ENCODE measurements at regions not wholly inside any gene's neighbourhood (a gene's known extent, or its start where the extent isn't known, plus 50 kb on each side); places are given as distances from the start of the nearest gene placed in this dataset.

GRCh38 chr14:101112351-101113107, 209.0 kb upstream of the RTL1 start:
- Histone ChIP-seq H3K4me3 (ENCODE audit: low read length) (no peak overlapping the region), H3K9ac (ENCODE audit: low read length) (no peak overlapping the region), H3K27ac (ENCODE audit: low read depth, low read length) (no peak overlapping the region), H3K27me3 (ENCODE audit: control insufficient read depth, insufficient read depth, low read length) (no peaks in the 10 kb centered on the region), H3K4me1 (ENCODE audit: control insufficient read depth, insufficient read depth, low read length) (no peaks in the 10 kb centered on the region), H3K36me3 (ENCODE audit: control insufficient read depth, insufficient read depth, low read length) (no peaks in the 10 kb centered on the region)

- Histone ChIP-seq H3K27ac (ENCODE audit: low read depth, low read length) (no peak overlapping the region), H3K4me3 (ENCODE audit: low read length) (no peak overlapping the region), H3K36me3 (ENCODE audit: control insufficient read depth, insufficient read depth, low read length) (no peaks in the 10 kb centered on the region), H3K9ac (ENCODE audit: low read length) (no peak overlapping the region), H3K4me1 (ENCODE audit: control insufficient read depth, insufficient read depth, low read length) (no peaks in the 10 kb centered on the region), H3K27me3 (ENCODE audit: control insufficient read depth, insufficient read depth, low read length) (no peaks in the 10 kb centered on the region)
These were observed 209.6 kb upstream of the RTL1 start for GRCh38 chr14:101113108-101113612.

DNA sequence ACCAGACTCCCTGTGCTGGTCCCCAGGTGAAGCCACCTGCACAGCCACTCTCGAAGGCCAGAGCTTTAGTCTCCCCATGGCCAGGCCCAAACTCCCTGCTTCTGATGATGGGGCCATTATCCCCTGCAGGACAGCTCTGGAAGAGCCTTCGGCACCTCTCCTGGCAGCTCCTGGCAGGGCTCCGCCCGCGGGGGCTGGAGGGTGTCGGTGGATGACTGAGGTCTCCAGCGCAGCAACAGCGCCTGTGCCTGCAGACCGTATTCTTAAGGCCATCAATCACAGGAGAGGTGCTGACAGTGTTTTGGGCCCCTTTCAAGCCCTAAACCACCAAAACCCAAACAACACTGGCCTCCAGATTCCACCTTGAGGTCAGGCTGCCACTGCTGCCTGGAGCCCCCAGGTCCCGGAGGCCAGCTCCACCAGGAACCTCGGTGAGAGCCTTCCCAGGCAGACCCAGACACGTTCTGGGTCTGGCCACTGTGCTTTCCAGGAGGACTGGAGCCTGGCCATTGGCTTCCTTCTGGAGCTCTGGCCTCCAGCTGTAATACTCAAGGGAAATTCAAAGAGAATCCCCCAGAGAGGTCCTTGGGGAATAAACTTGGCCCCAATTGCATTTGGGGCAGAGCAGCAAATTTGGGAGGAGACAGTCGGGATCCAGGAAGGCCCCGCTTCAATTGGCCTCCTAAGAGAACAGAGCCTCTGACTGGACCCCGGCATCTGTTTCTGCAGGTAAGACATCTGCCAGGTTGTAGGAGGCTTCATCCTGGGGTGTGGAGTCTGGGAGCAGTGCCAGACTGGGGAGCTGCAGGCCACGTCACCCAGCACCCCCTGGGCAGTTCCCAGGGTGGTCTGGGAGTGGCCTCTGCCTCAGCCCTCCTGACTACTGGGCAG, 210.6 kb upstream of the RTL1 start:
- H3K36me3 ChIP-seq (ENCODE audit: control insufficient read depth, insufficient read depth, low read length), result no peaks in the 10 kb centered on the region
- H3K4me3 ChIP-seq (ENCODE audit: low read length), result no peak overlapping the region
- no peaks in the 10 kb centered on the region for H3K27me3 ChIP-seq (ENCODE audit: control insufficient read depth, insufficient read depth, low read length)
- H3K27ac ChIP-seq (ENCODE audit: low read depth, low read length), result no peak overlapping the region
- H3K4me1 ChIP-seq (ENCODE audit: control insufficient read depth, insufficient read depth, low read length), result no peaks in the 10 kb centered on the region
- H3K9ac ChIP-seq (ENCODE audit: low read length), result no peak overlapping the region

DNA sequence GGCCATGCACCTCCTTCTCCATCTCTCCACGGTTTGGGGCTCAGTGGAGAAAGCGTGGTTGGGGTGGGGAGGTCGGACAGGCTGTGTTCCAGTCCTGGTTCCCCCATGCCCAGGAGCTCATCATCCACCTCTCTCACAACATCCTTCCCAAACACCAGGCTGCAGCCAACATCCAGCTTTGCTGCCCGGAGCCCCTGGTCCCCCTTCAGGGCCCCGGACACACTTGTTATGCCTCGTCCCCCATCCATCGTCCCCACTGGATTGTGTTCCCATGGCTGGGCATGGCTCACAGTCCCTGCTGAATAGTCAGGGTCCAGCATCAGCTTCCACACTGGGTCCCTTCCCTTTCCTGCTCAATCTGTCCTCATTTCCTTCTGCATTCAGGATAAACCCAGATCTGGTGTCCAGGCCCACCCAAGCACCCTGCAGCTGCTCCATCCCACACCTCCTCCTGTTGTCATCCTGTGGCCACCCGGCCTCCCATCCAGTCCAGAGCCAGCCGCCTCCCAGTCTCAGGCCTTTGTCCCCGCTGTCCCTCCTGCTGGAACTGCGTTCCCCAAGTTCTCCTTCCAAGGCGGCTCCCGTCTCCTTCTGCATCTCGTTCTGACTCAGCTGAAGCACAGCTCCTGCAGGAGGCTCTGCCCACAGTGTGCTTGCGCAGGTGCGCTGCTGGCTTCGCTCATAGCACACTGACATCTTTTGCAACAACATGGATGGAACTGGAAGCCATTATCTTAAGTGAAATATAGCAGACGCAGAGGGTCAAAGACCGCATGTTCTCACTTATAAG, 211.4 kb upstream of the RTL1 start:
- no peak overlapping the region for H3K4me3 ChIP-seq (ENCODE audit: low read length)
- no peaks in the 10 kb centered on the region for H3K27me3 ChIP-seq (ENCODE audit: control insufficient read depth, insufficient read depth, low read length)
- no peak overlapping the region for H3K27ac ChIP-seq (ENCODE audit: low read depth, low read length)
- H3K36me3 ChIP-seq (ENCODE audit: control insufficient read depth, insufficient read depth, low read length), result no peaks in the 10 kb centered on the region
- H3K9ac ChIP-seq (ENCODE audit: low read length), result no peak overlapping the region
- H3K4me1 ChIP-seq (ENCODE audit: control insufficient read depth, insufficient read depth, low read length), result no peaks in the 10 kb centered on the region

GRCh38 chr14:101115652-101116051, 212.1 kb upstream of the RTL1 start:
- Histone ChIP-seq H3K27me3 (ENCODE audit: control insufficient read depth, insufficient read depth, low read length) (no peaks in the 10 kb centered on the region), H3K9ac (ENCODE audit: low read length) (no peak overlapping the region), H3K4me1 (ENCODE audit: control insufficient read depth, insufficient read depth, low read length) (no peaks in the 10 kb centered on the region), H3K27ac (ENCODE audit: low read depth, low read length) (no peak overlapping the region), H3K36me3 (ENCODE audit: control insufficient read depth, insufficient read depth, low read length) (no peaks in the 10 kb centered on the region), H3K4me3 (ENCODE audit: low read length) (no peak overlapping the region)

DNA sequence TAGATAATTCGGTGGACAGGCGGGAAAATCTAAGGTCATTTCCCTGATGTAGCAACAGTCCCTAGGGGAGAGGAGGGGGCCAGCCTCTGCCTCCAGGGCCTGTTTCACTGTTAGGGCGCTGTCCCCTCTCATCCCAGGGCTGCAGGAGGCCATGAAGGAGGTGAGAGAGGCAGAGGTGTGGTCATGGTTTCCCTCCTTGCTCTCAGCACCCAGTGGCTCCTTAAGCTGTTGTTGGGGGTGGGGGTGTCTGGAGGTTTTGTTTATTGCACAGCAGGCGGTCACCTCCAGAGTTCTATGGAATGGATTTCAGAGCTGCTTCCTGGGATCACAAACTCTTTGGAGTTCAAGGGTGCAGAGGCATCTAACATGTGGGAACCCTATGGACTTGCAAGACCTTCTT, 212.5 kb upstream of the RTL1 start:
- H3K4me1 ChIP-seq (ENCODE audit: control insufficient read depth, insufficient read depth, low read length), result no peaks in the 10 kb centered on the region

DNA sequence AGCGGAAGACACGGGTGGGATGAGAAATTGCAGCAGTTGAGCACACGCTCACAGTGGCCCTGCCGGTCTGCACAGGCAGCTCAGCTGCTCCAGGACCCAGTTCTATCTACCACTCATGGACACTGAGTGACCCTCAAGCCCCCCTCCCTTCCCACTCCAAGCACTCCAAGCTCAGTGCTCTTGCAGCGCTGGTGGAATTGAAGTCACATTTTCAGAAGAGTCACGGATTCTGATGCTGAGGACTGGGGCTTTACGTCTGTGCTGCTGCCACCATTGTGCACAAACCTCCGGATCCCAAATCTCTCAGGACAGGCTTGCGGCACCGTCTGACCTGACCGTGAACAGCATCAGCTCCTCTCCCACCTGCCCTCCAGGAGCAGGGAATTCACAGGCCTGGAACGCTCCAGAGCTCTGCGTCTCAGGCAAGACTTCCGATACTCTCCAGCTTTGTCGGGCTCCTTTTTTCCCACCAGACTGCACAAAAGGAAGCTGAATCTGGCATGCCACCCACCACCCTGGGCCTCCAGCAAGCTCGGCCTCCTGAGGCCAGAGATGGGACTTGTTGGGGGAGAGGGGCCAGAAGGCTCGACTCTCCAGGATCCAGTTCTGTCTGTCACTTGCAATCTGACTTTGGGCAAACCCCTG, 213.1 kb upstream of the RTL1 start:
- Histone ChIP-seq H3K9ac (ENCODE audit: low read length) (no peak overlapping the region), H3K27ac (ENCODE audit: low read depth, low read length) (no peak overlapping the region), H3K36me3 (ENCODE audit: control insufficient read depth, insufficient read depth, low read length) (no peaks in the 10 kb centered on the region), H3K4me3 (ENCODE audit: low read length) (no peak overlapping the region), H3K27me3 (ENCODE audit: control insufficient read depth, insufficient read depth, low read length) (no peaks in the 10 kb centered on the region), H3K4me1 (ENCODE audit: control insufficient read depth, insufficient read depth, low read length) (no peaks in the 10 kb centered on the region)

More for the DNA sequence above, 212.5 kb upstream of the RTL1 start:
- no peak overlapping the region for H3K27ac ChIP-seq (ENCODE audit: low read depth, low read length)
- H3K4me3 ChIP-seq (ENCODE audit: low read length), result no peak overlapping the region
- H3K36me3 ChIP-seq (ENCODE audit: control insufficient read depth, insufficient read depth, low read length), result no peaks in the 10 kb centered on the region
- no peak overlapping the region for H3K9ac ChIP-seq (ENCODE audit: low read length)
- no peaks in the 10 kb centered on the region for H3K27me3 ChIP-seq (ENCODE audit: control insufficient read depth, insufficient read depth, low read length)

GRCh38 chr14:101117543-101117942, 214.0 kb upstream of the RTL1 start:
- H3K4me3 ChIP-seq (ENCODE audit: low read length), result no peak overlapping the region
- H3K4me1 ChIP-seq (ENCODE audit: control insufficient read depth, insufficient read depth, low read length), result no peaks in the 10 kb centered on the region
- no peaks in the 10 kb centered on the region for H3K36me3 ChIP-seq (ENCODE audit: control insufficient read depth, insufficient read depth, low read length)
- no peak overlapping the region for H3K9ac ChIP-seq (ENCODE audit: low read length)
- H3K27me3 ChIP-seq (ENCODE audit: control insufficient read depth, insufficient read depth, low read length), result no peaks in the 10 kb centered on the region
- H3K27ac ChIP-seq (ENCODE audit: low read depth, low read length), result no peak overlapping the region

GRCh38 chr14:101118233-101118632, 214.7 kb upstream of the RTL1 start:
- no peaks in the 10 kb centered on the region for H3K27me3 ChIP-seq (ENCODE audit: control insufficient read depth, insufficient read depth, low read length)
- H3K27ac ChIP-seq (ENCODE audit: low read depth, low read length), result no peak overlapping the region
- H3K36me3 ChIP-seq (ENCODE audit: control insufficient read depth, insufficient read depth, low read length), result no peaks in the 10 kb centered on the region
- H3K4me3 ChIP-seq (ENCODE audit: low read length), result no peak overlapping the region
- H3K4me1 ChIP-seq (ENCODE audit: control insufficient read depth, insufficient read depth, low read length), result no peaks in the 10 kb centered on the region
- no peak overlapping the region for H3K9ac ChIP-seq (ENCODE audit: low read length)

DNA sequence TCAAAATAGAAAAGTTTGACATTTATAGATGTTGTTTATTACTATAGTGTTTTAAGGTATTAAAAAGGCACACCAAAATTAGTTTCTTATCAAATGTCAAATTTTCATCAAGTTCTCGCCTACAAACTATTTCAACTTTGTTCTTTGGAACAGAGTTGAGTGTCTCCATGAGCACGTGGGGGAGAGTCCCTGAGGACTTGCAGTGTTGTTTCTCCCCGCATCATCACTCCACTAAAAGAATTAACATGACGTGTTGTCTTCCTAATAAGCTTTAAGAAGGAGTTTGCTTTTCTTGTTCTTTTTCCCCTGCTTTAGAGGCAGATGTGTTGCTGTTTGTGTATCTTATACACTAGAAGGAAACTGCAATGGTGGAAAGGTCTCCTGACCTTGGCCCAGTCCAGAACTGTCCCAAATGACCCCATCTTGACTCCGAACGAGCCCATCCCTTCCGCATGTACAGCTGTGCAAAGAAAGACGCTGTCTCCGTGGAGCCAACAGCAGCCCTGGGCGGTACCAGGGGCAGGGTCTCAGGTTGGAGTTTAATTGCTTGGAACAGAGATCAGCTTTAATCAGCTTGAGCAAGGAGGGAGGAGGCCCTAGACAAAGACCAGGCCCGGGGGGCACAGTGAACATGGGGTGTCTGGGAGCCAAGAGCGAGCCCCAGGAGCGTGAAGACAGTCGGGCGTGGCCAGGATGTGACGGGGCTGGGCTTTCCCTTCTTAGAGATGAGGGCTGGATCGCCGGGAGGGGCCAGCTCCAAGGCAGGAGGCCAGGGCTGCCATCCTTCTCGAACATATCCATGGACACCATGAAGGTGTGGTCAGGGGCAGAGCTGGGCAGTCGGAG, 215.4 kb upstream of the RTL1 start:
- Histone ChIP-seq H3K4me1 (ENCODE audit: control insufficient read depth, insufficient read depth, low read length) (no peaks in the 10 kb centered on the region), H3K4me3 (ENCODE audit: low read length) (no peak overlapping the region), H3K27me3 (ENCODE audit: control insufficient read depth, insufficient read depth, low read length) (no peaks in the 10 kb centered on the region), H3K36me3 (ENCODE audit: control insufficient read depth, insufficient read depth, low read length) (no peaks in the 10 kb centered on the region), H3K27ac (ENCODE audit: low read depth, low read length) (no peak overlapping the region), H3K9ac (ENCODE audit: low read length) (no peak overlapping the region)

- no peaks in the 10 kb centered on the region for H3K36me3 ChIP-seq (ENCODE audit: control insufficient read depth, insufficient read depth, low read length)
- H3K4me1 ChIP-seq (ENCODE audit: control insufficient read depth, insufficient read depth, low read length), result no peaks in the 10 kb centered on the region
- no peak overlapping the region for H3K9ac ChIP-seq (ENCODE audit: low read length)
- no peaks in the 10 kb centered on the region for H3K27me3 ChIP-seq (ENCODE audit: control insufficient read depth, insufficient read depth, low read length)
- no peak overlapping the region for H3K27ac ChIP-seq (ENCODE audit: low read depth, low read length)
- peak overlapping the region; percentile 24 for H3K4me3 ChIP-seq (ENCODE audit: low read length)
These were observed 216.5 kb upstream of the RTL1 start for GRCh38 chr14:101119830-101120571.
